22Rv1 (cell line): ENCODE measurements at regions not wholly inside any gene's neighbourhood (a gene's known extent, or its start where the extent isn't known, plus 50 kb on each side); places are given as distances from the start of the nearest gene placed in this dataset.
"Not testable (repeated sequence)": the region's sequence is repeated elsewhere in the genome, so short reads cannot be mapped to it uniquely, and the experiment has no call there.

ENCODE experiments used
- CTCF ChIP-seq: fragments of 450-650 bp; IDR thresholded peaks from 2 replicates; pipeline ENCODE4 v1.5.1; 2017; ENCODE audit warnings: mild to moderate bottlenecking
- ZFX ChIP-seq: fragments of 450-650 bp; IDR thresholded peaks from 2 replicates; pipeline ENCODE4 v1.6.1; 2017; ENCODE audit warnings: antibody characterized with exemption, borderline replicate concordance

GRCh38 chr1:148228846-148229245 is 76.8 kb upstream of the NBPF11 start:
- TF ChIP-seq CTCF, ZFX: not testable (repeated sequence)
